ENCODE measurements at regions not wholly inside any gene's neighbourhood (a gene's known extent, or its start where the extent isn't known, plus 50 kb on each side); places are given as distances from the start of the nearest gene placed in this dataset.

GRCh38 chr1:30452925-30453324 lies 270.5 kb downstream of the MATN1 start:
- no peak for TF ChIP-seq POLR2A (IDR thresholded peaks at IDR 0.05; ENCODE audit: extremely low read depth, insufficient read length)
- TF ChIP-seq, protein P1, sequence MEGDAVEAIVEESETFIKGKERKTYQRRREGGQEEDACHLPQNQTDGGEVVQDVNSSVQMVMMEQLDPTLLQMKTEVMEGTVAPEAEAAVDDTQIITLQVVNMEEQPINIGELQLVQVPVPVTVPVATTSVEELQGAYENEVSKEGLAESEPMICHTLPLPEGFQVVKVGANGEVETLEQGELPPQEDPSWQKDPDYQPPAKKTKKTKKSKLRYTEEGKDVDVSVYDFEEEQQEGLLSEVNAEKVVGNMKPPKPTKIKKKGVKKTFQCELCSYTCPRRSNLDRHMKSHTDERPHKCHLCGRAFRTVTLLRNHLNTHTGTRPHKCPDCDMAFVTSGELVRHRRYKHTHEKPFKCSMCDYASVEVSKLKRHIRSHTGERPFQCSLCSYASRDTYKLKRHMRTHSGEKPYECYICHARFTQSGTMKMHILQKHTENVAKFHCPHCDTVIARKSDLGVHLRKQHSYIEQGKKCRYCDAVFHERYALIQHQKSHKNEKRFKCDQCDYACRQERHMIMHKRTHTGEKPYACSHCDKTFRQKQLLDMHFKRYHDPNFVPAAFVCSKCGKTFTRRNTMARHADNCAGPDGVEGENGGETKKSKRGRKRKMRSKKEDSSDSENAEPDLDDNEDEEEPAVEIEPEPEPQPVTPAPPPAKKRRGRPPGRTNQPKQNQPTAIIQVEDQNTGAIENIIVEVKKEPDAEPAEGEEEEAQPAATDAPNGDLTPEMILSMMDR (IDR thresholded peaks at IDR 0.05; ENCODE audit: low read depth, low read length): no peak
- TF ChIP-seq, protein P2, sequence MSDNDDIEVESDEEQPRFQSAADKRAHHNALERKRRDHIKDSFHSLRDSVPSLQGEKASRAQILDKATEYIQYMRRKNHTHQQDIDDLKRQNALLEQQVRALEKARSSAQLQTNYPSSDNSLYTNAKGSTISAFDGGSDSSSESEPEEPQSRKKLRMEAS (IDR thresholded peaks at IDR 0.05; ENCODE audit: low read depth, low read length): no peak

Data from NB4 (cell line).